ENCODE measurements at regions not wholly inside any gene's neighbourhood (a gene's known extent, or its start where the extent isn't known, plus 50 kb on each side); places are given as distances from the start of the nearest gene placed in this dataset.

GRCh38 chr14:100644784-100645183, 57.6 kb upstream of the BEGAIN start (continued):
- no peak for TF ChIP-seq EGR1 (IDR thresholded peaks at IDR 0.05; ENCODE audit: borderline replicate concordance in 1 of 2, low read depth in 2 of 2, low read length in 2 of 2)
- TF ChIP-seq REST (IDR thresholded peaks at IDR 0.05; ENCODE audit: low read depth, low read length) = no peak
- TF ChIP-seq PRDM15 (CRISPR knock-in tag; IDR thresholded peaks at IDR 0.05) = no peak
- no peak for TF ChIP-seq CHD4 (IDR thresholded peaks at IDR 0.05)
- no peak for TF ChIP-seq NRF1 (conservative IDR thresholded peaks at IDR 0.05; ENCODE audit: low read depth, low read length)
- no peak for TF ChIP-seq RAD51 (IDR thresholded peaks at IDR 0.05)
- TF ChIP-seq ASH2L (IDR thresholded peaks at IDR 0.05; ENCODE audit: borderline replicate concordance, low read depth) = no peak
- TF ChIP-seq MXI1 (IDR thresholded peaks at IDR 0.05; ENCODE audit: low read depth, low read length) = no peak
- TF ChIP-seq E2F4 (IDR thresholded peaks at IDR 0.05; ENCODE audit: low read depth, low read length) = no peak
- no peak for TF ChIP-seq ZNF274 (IDR thresholded peaks at IDR 0.05; ENCODE audit: insufficient read depth, insufficient read length)
- TF ChIP-seq RBBP5 (conservative IDR thresholded peaks at IDR 0.05) = no peak
- TF ChIP-seq STAT3 (IDR thresholded peaks at IDR 0.05; ENCODE audit: low read depth, low read length) = no peak
- TF ChIP-seq MLLT1 (IDR thresholded peaks at IDR 0.05) = no peak
- TF ChIP-seq ZNF207 (IDR thresholded peaks at IDR 0.05; ENCODE audit: borderline replicate concordance) = no peak
